GM21529 (cell line): ENCODE measurements at regions not wholly inside any gene's neighbourhood (a gene's known extent, or its start where the extent isn't known, plus 50 kb on each side); places are given as distances from the start of the nearest gene placed in this dataset.

Experiments
- ATAC-seq: cut with Tn5 transposase; IDR thresholded peaks from one replicate; pipeline ENCODE4 v1.9.1; 2021; ENCODE audit not compliant: unreplicated experiment

DNA sequence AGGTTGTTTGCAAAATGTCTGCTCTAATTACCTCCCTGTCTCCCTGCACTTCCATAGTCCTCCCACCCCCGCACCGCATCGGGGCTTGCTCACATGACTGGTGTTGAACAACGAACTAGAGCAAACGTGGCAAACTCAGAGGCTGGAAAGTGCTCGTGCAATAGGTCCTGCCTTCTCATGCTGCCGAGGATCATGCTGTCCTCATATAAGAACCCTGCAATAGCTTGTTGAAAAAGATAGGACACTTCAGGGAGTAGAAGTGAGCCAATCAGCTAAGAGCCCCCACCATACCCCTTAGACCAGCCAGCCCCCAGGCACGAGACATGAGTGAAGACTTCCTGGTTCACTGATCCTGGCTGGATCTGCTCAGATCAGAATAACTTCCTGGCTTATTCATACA is 219.2 kb downstream of the C6orf118 start:
- ATAC-seq = no peak

DNA sequence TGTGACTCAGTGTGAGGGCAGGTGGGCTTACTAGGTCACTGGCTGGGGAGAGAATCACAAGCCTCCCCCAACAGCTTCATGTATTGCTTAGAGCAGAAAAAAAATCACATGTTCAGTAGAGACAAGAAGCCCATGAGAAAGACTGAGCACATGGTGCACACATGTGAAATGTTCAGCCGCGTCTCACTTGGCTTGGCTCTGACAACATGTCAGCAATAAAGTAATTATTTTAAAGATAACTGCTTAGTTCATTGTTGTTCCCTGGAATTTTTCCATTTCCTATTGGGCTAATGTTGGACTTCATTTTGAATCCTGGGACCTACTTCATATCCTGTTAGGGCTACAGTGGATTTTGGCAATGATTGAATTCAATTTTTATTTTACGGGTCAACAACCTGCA is 222.6 kb downstream of the C6orf118 start:
- ATAC-seq = no peak

GRCh38 chr6:165082636-165083035 is 226.8 kb downstream of the C6orf118 start:
- ATAC-seq = no peak

- no peak for ATAC-seq
Observed at GRCh38 chr6:165081944-165082532, 227.4 kb downstream of the C6orf118 start.

GRCh38 chr6:165077876-165078275 is 231.5 kb downstream of the C6orf118 start:
- no peak for ATAC-seq

DNA sequence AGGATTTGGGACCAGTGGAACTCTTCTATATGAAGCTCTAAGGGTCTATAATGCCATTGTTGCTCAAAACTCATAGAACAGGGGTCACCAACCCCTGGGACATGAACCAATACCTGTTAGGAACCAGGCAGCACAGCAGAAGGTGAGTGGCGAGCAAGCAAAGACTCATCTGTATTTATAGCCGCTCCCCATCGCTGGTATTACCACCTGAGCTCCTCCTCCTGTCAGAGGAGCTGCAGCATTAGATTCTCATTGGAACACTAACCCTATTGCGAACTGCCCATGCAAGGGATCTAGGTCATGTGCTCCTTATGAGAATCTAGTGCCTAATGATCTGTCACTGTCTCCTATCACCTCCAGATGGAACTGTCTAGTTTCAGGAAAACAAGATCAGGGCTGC is 237.5 kb downstream of the C6orf118 start:
- ATAC-seq = no peak

GRCh38 chr6:165060720-165061119 is 248.7 kb downstream of the C6orf118 start:
- no peak for ATAC-seq

DNA sequence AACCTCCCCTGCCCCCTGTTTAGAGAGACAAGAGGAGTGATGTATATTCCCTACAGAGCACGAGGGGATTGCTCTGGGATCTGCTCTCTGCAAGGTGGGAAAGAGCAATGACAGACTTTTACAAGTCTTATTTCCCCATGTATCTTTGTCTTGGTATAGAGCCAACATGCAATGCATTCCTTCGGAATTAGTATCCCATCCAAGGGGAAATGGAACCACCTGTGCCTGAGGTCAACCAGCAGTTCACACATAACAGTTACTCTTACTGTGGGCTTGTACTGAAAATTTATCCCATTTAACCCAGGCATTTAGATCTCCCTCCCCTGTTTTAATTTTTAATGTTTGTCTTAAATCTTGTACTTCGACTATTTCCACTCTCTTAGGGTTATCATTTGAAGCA is 250.4 kb downstream of the C6orf118 start:
- no peak for ATAC-seq

GRCh38 chr6:165056292-165056691 is 253.1 kb downstream of the C6orf118 start:
- ATAC-seq = no peak

DNA sequence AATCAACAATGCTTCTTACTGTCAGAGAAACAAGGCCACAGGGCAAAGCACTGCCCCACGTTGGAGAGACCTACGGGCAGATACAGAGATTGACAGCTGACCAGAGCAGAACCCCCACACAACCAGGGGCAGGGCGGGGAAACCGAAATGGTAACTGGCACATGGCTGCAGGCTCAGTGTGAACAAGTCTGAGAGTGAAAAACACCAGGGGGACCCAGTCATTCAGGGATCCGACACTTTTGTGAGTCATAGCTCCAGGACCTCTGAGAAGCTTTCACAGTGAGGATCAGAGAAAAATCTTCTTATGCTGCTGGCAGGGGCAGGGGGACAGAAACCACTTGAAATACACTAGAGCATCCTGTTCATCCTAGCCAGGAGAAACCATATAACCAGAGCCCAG is 254.2 kb downstream of the C6orf118 start:
- no peak for ATAC-seq

GRCh38 chr6:165052561-165053480 is 256.6 kb downstream of the C6orf118 start:
- no peak for ATAC-seq

GRCh38 chr6:165049362-165049761 is 260.0 kb downstream of the C6orf118 start:
- ATAC-seq = no peak

- no peak for ATAC-seq
Observed at GRCh38 chr6:165047952-165048351, 261.5 kb downstream of the C6orf118 start.

DNA sequence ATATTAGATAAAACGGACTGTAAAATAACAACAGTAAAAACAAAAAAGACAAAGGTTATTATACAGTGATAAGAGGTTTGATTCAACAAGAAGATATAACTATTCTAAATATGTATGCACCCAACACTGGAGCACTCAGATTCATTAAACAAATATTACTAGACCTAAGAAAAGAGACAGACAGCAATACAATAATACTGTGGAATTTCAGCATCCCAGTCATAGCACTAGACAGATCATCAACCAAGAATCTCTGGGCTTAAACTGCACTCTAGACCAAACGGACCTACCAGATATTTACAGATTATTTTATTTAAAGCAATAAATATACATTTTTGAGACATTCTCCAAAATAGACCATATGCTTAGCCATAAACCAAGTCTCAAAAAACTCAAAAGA is 263.8 kb downstream of the C6orf118 start:
- ATAC-seq = no peak

GRCh38 chr6:165042912-165043311 is 266.5 kb downstream of the C6orf118 start:
- ATAC-seq = no peak

- ATAC-seq = no peak
Observed at GRCh38 chr6:165040440-165040839, 269.0 kb downstream of the C6orf118 start.

GRCh38 chr6:165034271-165034741 is 275.1 kb downstream of the C6orf118 start:
- no peak for ATAC-seq

GRCh38 chr6:165031502-165031901 is 277.9 kb downstream of the C6orf118 start:
- no peak for ATAC-seq

GRCh38 chr6:165025040-165025439 is 284.4 kb downstream of the C6orf118 start:
- ATAC-seq = no peak

GRCh38 chr6:165019681-165020080 is 289.7 kb downstream of the C6orf118 start:
- ATAC-seq = no peak

DNA sequence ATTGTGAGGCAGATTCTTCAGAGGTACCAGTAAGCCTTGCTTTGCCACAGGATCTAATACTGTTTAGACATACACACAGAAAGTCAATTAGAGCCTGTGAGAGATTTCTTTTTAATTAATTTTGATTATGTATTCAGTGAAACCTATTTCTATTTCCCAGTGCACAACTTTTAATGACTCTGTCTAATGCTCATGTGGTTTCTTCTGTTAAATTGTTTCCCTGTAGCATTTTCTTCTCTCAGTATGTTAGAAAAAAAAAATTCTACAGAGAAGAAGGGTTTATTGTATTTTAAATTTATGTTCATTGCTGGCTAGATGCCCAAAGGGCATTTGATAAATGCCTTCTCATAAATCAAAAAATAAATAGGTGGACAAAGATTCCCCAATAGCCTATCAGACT is 293.7 kb downstream of the C6orf118 start:
- no peak for ATAC-seq

DNA sequence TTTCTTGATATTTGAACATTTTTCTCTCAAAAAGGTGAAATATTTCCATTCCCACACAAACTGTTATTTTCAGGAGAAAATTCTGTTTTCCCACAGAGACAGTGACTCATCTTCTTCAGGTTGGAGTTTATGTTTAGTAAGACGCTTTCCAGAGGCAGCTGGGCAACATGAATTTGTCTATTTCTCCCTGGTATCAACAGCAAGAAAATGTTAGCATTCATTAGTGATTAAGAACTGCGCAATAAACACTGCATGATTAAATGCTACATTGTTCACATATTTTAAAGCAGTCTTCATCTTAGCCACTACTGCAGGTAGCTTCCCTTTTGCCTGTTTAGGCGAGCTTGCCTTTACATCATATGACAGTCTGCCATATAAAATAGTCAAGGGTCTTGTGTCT is 295.7 kb downstream of the C6orf118 start:
- ATAC-seq = no peak
